HG02981 (cell line): ENCODE measurements at regions not wholly inside any gene's neighbourhood (a gene's known extent, or its start where the extent isn't known, plus 50 kb on each side); places are given as distances from the start of the nearest gene placed in this dataset.

Experiments used
- ATAC-seq: cut with Tn5 transposase; IDR thresholded peaks from one replicate; pipeline ENCODE4 v1.9.1; 2021; ENCODE audit warnings: mild to moderate bottlenecking, moderate library complexity; ENCODE audit not compliant: unreplicated experiment

DNA sequence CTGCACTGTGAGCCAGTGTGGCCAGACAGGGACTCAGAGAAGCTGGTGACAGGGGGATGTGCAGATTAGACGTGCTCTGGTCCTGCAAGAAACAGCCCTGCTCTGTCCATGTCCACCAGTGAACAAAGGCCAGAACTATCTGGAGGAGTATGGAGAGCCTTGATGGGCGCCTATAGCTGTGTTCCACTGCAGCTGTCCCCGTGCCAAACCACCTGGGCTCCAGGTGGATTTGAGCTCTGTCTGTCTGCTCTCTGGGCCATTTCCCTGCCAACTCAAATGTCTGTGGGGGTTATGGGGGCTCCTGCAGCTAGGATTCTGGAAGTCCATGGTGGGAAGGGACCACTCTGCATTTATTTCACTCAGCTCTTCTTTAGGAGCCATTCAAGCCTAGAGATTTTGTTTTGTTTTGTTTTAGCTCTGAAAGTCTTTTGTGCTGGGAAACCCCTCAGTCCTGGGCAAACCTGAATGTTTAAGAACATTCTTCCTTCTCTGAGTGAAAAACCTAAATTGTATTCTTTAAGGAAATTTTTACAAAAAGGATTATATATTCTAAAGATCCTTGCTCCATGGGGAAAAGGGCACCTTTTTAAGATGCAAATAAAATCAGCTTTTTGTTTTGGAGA lies 1039.5 kb upstream of the SORCS1 start:
- no peak for ATAC-seq

DNA sequence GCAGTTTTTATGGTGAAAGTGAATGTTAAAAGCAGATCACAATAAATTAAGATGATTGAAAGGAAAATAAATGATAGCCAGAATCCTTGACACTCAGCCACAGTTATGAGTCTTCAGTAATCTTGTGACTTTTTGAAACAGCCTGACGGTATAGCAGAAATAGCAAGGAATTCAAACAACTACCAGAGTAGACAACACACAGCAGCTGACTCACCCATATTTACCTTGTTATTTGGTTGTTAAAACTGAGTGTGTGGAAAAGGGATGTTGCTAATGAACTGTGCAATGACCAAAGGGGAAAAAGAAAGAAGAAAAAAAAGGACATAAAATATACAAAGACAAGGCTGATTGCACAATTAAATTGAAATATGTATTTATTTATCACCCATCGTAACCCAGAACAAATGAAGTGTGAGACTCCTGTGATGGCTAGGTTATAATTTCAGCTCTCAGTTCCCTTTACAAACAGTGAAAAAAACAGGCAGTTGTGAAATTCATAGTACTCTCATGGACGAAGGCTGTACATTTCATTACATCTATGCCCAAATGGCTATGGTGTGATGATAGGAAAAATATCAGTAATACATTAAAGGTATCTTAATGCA lies 1023.0 kb upstream of the SORCS1 start:
- no peak for ATAC-seq

DNA sequence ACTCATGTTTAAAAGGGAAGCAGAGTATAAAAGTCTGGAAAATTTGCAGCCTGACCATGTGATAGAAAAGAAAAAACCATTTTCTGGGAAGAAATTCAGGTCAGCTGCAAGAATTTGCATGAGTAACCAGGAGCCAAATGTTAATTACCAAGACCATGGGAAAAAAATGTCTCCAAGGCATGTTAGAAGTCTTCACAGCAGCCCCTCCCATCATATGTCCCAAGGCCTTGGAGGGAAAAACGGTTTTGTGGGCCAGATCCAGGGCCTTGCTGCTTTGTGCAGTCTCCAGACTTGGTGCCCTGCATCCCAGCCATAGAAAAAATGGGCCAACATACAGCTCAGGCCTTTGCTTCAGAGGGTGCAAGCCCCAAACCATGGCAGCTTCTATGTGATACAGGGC lies 1019.6 kb upstream of the SORCS1 start:
- ATAC-seq = no peak

DNA sequence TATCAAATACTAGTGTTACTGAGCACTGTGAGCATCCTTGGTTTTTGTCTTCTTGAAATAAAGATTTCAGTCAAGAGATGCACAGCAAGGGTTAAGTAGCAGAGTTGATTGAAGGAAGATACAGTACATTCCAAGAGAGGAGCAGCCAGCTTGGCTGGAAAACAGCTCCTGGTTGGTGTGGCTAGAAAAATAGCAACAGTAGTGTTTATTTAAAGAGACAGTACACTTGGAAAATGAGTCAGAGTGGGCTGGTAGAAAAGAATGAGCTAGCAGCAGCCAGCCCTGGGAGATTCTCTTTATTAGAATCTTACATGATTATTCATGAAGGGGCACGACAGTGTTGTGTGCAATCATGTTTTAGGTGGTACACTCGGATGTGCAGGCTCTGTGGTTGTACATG lies 1016.4 kb upstream of the SORCS1 start:
- no peak for ATAC-seq

DNA sequence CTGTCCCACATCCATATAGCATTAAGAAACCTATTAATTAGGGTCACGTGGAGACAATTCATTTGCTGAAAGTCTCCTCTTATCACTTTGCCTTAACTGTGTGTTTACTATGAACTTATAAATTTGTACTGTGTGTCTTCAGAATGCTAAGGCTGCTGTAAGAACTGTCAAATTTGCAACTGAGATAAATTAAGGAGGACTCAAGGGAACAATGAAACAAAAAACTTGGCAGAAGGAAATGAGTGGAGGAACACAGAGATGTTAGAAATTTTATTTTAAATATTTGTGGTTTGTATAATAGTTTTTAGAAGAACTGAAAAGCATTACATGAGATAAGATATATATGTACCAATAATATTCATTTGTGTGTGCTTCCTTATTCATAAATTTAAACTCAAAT lies 1005.3 kb upstream of the SORCS1 start:
- ATAC-seq = no peak

DNA sequence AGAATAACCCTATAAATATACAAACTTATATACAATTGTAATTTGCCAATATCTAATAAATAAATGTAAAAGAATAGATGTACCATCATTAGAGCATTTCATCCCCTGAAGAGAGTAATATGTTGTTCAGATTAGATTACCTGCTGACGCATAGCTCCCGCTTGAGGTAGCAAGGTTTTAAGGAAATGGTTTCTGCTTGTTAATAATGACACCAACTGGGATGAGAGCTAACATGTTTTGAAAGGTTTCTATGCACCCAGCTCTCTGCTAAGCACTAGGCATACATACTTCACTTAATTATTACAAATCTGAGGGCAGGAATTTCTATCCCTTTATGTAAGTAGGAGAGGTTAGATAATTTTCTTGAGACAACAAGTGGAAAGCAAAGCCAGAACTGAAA lies 1003.3 kb upstream of the SORCS1 start:
- no peak for ATAC-seq

DNA sequence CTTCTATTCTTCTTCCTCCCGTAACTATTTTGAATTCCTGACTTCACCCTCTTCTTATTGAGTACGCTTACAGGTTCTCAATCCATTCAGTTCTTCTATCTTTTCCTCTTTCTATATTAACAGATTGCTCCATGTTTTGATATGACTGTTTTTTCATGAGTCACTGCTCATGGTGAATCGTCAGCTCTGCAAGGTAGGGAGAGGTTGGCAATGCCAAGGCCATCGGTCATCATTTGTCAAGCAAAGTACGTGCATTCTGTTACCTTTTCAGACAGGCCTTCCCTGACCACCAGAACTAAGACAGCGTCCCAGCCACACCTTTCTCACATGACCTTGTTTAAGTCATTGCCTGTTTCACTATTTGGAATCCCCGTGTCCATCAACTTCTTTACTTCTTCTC lies 1001.9 kb upstream of the SORCS1 start:
- no peak for ATAC-seq

DNA sequence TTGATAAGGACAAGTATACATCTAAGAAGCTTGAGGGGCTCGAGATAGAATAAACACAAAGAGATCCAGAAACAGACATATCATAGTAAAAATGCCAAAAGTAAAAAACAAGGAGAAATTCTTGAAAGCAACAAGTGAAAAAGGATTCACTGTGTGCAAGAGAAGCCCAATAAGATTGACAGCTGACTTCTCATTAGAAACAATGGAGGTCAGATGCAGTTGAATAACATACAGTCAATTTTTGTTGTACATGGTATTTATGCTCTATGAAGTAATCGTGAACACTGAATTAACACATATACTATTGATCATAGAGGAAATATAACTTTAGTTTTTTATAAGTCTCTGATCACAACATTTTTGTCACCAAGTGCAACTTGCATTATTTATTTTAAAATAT lies 982.8 kb upstream of the SORCS1 start:
- ATAC-seq = no peak

DNA sequence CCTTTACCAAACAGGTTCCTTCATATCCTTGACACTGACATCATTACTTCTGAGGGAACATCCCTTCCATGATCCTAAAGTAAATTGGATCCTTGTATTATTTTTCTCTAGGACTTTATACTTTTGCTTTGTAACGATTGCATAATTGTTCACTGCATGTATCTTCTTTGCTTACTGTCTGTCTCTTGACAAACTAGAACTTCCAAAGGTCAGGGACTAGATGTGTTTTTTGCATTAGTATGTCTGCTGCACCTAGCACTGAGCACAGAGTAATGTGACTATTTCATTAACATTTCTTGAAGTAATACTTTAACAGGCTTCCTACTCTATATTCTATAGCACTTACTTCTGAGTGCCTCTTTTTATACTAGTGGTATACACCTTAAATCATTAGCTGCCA lies 976.6 kb upstream of the SORCS1 start:
- ATAC-seq = no peak

DNA sequence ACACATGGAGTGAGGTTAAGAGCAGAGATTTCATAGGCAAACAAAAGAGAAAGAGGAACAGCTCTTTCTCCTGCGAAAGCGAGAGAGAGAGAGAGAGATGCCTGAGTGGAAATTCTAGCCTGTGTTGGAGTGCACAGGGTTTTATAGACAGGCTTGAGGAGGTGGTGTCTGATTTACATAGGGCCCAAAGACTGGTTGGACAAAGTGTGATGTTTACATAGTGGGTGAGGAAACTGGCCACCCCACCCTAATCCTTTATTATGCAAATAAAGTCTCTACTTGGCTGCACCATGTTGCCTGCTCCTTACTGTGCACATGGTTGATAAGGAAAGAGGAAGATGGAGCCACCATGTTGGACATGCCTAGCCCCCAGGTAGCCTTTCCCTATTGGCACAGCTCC lies 967.8 kb upstream of the SORCS1 start:
- ATAC-seq = no peak

DNA sequence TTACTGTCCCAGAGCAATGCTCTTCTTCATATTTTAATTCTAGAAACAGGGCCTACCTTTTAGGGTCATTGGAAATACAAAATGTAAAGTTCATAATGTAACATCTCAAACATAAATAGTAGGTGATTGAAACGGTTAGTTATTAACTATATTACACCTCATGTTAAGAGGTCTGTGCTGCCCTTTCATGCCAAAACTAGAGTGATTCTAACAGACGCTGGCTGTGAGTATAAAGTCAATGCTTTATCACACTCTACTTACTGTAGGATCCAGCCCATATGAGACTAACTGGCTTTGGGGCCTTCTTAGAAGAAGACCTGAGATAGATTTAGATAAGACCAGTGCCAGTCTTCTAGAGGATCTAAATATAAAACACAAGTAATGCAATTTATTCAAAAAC lies 966.1 kb upstream of the SORCS1 start:
- ATAC-seq = no peak

DNA sequence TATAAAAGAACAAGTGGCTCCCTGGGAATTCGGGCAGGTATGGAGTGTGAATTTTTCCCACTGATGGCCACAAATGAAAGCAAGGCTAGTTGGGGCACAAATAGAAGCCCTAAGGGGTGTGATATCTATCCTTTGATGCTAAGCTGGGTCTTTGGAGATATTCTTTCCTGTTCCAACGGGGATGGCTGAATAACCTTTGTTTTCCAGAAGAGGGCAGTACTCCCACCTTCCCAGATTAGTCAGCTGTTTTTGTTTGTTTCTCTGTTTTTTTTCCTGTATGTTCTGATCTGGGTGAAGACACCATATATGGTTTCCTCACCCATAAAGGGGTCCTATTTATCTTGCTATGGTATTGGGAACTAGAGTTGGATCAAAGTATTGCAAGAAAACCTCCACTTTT lies 947.7 kb upstream of the SORCS1 start:
- no peak for ATAC-seq

DNA sequence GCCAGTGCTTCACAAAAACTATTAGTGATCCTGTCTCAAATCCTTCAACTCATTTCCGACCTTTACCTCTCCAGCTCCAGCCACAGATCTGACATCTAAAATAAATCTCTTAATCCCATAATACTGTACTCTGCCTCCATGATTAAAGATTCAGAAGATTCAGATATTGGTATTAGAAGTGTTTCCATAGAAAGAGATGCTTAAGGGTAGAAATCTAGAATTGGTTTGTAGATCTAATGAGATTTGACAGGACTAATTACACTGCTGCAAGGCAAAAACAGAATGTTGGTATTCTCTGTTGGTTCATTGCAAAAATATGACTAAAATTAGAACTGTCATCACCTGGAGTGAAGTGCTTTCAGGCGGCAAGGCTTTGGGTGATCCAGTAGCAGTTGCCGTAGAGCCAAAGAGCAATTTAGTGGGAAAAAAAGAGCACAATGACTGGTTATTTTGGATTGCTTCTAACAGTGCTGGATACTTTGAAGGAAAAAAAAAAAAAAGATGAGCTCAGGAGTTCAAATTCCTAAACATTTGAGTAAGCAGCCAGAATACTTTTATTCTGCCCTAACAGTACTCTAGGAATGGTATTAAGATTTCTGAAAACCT lies 940.1 kb upstream of the SORCS1 start:
- ATAC-seq = no peak

DNA sequence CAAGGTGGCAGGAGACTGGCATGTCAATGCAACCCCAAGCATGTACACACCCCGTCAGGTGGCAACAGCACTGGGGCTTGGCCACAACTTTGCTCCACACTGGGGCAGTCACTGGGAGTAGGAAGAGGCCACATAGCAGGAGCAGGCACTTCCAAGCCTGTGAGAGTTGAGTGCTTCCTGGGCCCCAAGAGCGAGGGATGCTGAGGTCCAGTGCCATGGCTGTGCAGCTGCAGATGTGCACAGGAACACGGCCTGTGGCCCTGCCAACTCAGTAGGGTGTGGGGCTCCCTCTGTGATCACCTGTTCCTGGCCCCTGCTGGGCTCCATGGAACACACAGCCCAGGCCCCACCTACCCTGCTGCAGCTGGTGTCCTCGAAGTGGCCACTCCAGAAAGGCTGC lies 932.8 kb upstream of the SORCS1 start:
- no peak for ATAC-seq

DNA sequence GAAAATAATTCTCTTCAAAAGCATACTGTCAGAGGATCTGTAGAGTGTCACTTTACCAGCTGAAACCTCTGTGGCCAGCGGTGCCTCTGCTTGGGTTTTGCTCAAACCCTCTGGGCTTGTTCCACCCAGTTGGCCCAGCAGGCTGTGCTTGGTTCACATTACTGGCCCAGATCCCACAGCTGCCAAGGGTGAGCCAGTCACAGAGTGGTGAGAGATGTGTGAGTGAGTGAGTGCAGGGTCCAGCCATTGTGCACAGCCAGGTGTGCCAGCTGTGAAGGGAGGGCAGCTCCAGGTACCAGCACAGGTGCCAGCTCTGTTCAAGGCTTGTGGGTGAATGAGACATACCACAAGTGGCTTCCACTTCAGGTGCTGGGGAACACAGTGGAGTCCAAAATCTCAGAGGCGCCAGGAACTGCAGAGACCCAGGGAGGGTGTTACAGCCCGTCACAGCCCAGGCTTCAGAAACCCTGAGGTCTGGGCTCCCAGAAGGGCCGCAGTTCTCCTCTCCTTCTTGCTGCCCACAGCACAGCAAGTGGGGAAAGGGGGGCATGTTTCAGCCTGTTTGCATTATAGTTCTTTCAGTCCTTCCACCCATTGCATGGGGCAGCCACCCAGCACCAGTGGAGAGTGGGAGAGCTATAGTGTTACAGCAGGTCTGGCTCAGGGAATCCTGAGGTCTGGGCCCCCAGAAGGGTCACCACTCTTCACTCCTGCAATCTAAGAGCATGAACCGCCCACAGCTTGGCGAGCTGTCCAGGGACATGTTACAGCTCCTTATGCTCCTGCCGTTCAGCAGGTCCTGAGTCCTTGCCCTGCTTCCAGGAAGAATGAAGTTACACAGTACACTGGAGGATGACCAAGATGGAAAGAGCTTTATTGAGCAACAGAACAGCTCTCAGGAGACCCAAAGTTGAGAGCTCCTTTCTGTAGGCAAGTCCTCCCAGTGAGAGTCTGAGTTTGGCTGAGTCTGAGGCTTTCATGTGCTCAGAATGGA lies 931.7 kb upstream of the SORCS1 start:
- ATAC-seq = no peak

DNA sequence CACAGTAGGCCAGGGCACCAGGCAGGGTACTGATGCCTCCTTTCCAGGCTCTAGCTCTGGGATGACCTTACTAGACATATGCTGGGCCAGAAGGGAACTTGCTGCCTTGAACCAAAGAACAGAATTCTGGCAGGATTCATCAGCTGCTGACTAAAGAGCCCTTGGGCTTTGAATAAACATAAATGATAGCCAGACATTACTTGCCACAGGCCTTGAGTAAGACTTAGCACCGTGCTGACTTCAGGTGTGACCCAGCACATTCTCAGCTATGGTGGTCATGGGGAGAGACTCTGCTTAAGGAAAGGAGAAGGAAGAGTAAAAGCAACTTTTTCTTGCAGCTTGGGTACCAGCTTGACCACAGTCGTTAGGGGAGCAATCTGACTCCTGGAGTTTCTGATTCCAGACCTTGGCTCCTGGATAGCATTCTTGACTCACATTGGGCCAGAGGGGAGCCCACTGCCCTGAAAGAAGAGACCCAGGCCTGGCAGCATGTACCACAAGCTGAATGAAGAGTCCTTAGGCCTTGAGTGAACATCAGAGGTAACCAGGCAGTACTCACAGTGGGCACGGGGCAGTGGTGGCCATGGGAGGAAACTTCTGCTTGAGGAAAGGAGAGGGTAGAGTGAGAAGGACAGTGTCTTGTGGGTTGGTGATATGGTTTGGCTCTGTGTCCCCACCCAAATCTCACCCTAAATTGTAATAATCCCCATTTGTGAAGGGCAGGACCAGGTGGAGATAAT lies 926.1 kb upstream of the SORCS1 start:
- ATAC-seq = no peak

DNA sequence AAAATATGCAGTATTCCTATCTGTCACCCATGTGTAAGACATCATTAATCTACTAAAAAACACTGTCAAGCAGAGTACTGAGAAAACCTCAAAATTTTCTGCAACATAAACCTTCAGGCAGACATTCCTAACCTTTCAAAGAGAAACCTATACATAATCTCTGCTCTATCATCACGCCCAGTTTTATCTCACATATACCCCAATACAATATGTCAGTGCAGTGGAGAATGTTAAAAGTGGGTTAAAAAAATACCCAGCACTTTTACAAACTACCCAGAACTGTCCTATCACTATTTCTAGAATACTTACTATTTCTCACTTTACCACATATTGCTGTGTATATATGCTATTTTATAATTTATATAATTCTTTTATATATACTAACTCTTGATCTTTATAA lies 922.0 kb upstream of the SORCS1 start:
- ATAC-seq = no peak

DNA sequence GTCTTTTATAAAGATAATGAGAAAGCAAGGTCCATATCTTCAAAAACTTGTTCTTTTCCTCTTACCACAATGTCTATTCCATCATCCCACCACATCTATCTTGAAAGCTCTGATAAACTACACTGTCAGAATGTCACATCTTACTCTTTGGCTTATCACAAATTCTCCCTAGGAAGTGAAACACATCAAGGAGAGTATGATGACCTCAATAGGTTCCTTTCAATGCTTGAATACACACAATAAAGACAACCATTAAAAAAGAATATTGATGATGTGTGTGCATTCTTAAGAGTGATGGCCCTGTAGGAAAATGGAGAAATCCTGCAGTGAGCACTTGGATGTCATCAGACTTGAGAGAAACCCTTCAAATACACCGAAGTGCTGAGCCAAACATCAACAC lies 918.1 kb upstream of the SORCS1 start:
- no peak for ATAC-seq

DNA sequence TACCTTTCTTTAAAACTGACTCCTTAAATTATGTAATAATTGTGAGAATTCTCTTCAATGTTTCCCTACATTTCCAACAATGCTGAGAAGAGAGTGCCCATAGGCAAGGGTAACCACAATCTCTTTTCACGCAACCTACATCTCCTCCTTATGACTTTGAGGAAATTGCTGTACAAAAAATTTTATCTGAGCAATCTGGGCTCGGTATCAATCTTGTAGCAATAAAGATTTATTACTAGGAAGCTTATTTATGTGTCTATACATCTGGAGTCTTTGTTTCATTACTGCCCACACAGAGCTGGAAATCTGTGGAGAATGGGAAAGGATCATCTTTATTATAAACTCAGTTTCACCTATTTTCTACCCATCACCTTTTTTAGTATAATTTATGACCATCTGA lies 913.8 kb upstream of the SORCS1 start:
- ATAC-seq = no peak

DNA sequence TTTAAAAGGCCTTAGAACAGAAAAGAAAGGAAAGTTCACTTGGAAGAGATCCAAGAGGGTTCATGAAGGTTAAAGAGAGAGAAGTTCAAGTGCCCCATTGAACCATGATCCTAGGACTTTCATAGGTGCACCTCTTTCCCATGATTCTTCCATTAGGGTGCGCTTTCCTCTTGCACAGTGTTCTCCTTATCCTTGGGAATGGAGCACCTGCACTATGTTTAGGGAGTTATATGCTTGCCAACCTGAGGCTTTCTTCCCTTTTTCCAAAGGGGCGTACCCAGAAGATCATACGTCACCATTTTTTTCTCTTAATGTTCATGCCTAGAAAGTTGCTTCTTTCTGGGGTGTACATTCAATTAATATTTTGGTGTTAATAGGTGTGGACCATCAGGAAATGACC lies 908.0 kb upstream of the SORCS1 start:
- no peak for ATAC-seq

DNA sequence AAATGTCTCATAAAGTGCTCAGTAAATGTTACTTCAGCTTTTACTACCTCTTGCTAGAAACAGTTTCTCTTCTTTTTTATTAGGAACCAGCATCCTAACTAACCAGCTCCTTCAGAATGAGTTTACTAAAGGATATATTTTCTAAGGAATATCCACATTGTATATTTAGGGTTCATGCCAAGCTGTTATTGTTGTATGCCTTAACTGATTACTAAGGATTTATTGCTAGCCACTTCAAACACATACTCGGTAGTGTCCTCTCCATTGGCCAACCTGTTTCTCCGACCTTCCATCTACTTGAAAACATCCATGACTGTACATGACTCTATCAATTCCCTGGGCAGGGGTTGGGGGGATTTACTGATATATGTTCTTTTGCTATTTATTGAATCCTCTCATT lies 906.3 kb upstream of the SORCS1 start:
- no peak for ATAC-seq
